ENCODE measurements at regions not wholly inside any gene's neighbourhood (a gene's known extent, or its start where the extent isn't known, plus 50 kb on each side); places are given as distances from the start of the nearest gene placed in this dataset.

- Histone ChIP-seq H3K79me2 (ENCODE audit: control insufficient read depth, insufficient read depth, low read length) (no peaks in the 10 kb centered on the region), H3K4me1 (ENCODE audit: control insufficient read depth, extremely low read depth, insufficient read depth, low read length) (no peaks in the 10 kb centered on the region), H3K27ac (ENCODE audit: insufficient read depth, low read depth, low read length) (no peak overlapping the region), H3K36me3 (ENCODE audit: control insufficient read depth in 2 of 2, extremely low read depth in 1 of 2, insufficient read depth in 2 of 2, low read length in 2 of 2) (no peaks in the 10 kb centered on the region), H3K9ac (replicated peaks; ENCODE audit: extremely low read depth, insufficient read depth, low read length) (no peak overlapping the region), H3K9me1 (replicated peaks; ENCODE audit: control insufficient read depth, extremely low read depth, insufficient read depth, low read length) (no peaks in the 10 kb centered on the region), H4K20me1 (replicated peaks; ENCODE audit: control insufficient read depth, extremely low read depth, insufficient read depth, low read length) (no peaks in the 10 kb centered on the region), H3K4me3 (replicated peaks in 1 of 3; ENCODE audit: insufficient read depth in 1 of 3, low read depth in 1 of 3, low read length in 3 of 3) (no peak overlapping the region), H3K27me3 (ENCODE audit: control insufficient read depth in 2 of 2, insufficient read depth in 2 of 2, low read length in 2 of 2) (no peaks in the 10 kb centered on the region), H3K9me3 (replicated peaks; ENCODE audit: control insufficient read depth, insufficient read depth, low read length) (no peaks in the 10 kb centered on the region), H2AFZ (ENCODE audit: low read depth, low read length) (no peak overlapping the region), H3K4me2 (ENCODE audit: insufficient read depth, low read length) (no peak overlapping the region)
- intact Hi-C loops (cut with micrococcal nuclease) (no loop called here), dilution Hi-C loops (cut with MboI; ENCODE audit: extremely low pct_ligation_motif_present, low sequenced_read_pairs) (no loop called here)
- no peak for FAIRE-seq
- TF ChIP-seq GATA2 (IDR thresholded peaks at IDR 0.05; ENCODE audit: insufficient read depth, insufficient read length, low read depth, low read length), result no peak
- no peak for TF ChIP-seq CTCF (IDR thresholded peaks at IDR 0.05; ENCODE audit: extremely low read depth in 1 of 2, insufficient read depth in 1 of 2, low read depth in 1 of 2, low read length in 2 of 2)
- no peak for TF ChIP-seq POLR2A (IDR thresholded peaks at IDR 0.05; ENCODE audit: low read depth, low read length)
- no peak for TF ChIP-seq JUN (IDR thresholded peaks at IDR 0.05; ENCODE audit: borderline replicate concordance, insufficient read depth, insufficient read length, low read depth)
- no peak for TF ChIP-seq MYC (IDR thresholded peaks at IDR 0.05; ENCODE audit: low read depth, low read length)
- TF ChIP-seq POLR2AphosphoS5 (IDR thresholded peaks at IDR 0.05; ENCODE audit: insufficient read depth, low read depth, low read length), result no peak
- TF ChIP-seq MAX (IDR thresholded peaks at IDR 0.05; ENCODE audit: insufficient read depth, insufficient read length), result no peak
- TF ChIP-seq FOS (IDR thresholded peaks at IDR 0.05; ENCODE audit: borderline replicate concordance, insufficient read depth, low read length), result no peak
- no peak for TF ChIP-seq EZH2 (IDR thresholded peaks at IDR 0.05; ENCODE audit: borderline replicate concordance, low read depth, low read length, severe bottlenecking)
- BruUV-seq (replicated peaks), result no TSS peak
- DNase-seq (ENCODE audit: low read depth, low spot score), result no peak
- CTCF ChIA-PET, result no interaction called here
- POLR2A ChIA-PET, result no interaction called here
These were observed 154.4 kb upstream of the NPY start for GRCh38 chr7:24129597-24129996.

Measured in endothelial cell of umbilical vein (primary cell).